ENCODE measurements at regions not wholly inside any gene's neighbourhood (a gene's known extent, or its start where the extent isn't known, plus 50 kb on each side); places are given as distances from the start of the nearest gene placed in this dataset.

DNA sequence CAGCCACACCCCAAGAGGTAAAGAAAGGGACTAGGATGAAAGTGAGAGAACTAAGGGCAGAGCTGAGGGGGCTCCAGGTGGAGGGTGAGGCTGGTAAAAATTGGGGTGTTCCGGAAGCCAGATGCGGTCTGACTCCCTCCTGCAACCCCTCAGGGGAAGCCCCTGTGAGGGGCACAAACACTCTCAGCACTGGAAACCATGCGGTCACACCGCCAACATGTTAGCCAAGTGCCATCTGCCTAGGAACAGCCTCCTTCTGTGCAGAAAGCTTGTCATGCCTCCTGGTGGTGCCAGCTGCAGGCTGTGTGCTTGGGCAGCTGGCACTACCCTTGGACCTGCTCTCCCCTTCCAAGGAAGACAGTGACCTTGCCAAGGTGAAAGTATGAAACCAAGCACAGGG lies 83.5 kb upstream of the RPL38 start:
- Mint-ChIP-seq H3K9me3 (no peaks in the 10 kb centered on the region), H3K4me3 (no peak overlapping the region), H3K27me3 (ENCODE audit: low read depth in 2 of 2) (peaks cover 7 to 36% of the 10 kb centered on the region in 2 donors), H3K4me1 (no peaks in the 10 kb centered on the region), H3K27ac (no peak overlapping the region), H3K36me3 (no peaks in the 10 kb centered on the region)
- 87% methylated on average over 4 of the region's 4 CpGs for WGBS (ENCODE audit: insufficient coverage)
- ATAC-seq (no peak), DNase-seq (no peak)
- no peaks in the 10 kb centered on the region for H3K36me3 ChIP-seq (ENCODE audit: control insufficient read depth, insufficient read depth, low read length)
- no peak overlapping the region for H3K4me3 ChIP-seq (ENCODE audit: low read length)
- no peak overlapping the region for H3K27ac ChIP-seq (ENCODE audit: low read length)
- H3K27me3 ChIP-seq (ENCODE audit: control insufficient read depth, insufficient read depth, low read length): no peaks in the 10 kb centered on the region
- no peaks in the 10 kb centered on the region for H3K4me1 ChIP-seq (ENCODE audit: control insufficient read depth, insufficient read depth, low read length)
- TF ChIP-seq, protein P1, sequence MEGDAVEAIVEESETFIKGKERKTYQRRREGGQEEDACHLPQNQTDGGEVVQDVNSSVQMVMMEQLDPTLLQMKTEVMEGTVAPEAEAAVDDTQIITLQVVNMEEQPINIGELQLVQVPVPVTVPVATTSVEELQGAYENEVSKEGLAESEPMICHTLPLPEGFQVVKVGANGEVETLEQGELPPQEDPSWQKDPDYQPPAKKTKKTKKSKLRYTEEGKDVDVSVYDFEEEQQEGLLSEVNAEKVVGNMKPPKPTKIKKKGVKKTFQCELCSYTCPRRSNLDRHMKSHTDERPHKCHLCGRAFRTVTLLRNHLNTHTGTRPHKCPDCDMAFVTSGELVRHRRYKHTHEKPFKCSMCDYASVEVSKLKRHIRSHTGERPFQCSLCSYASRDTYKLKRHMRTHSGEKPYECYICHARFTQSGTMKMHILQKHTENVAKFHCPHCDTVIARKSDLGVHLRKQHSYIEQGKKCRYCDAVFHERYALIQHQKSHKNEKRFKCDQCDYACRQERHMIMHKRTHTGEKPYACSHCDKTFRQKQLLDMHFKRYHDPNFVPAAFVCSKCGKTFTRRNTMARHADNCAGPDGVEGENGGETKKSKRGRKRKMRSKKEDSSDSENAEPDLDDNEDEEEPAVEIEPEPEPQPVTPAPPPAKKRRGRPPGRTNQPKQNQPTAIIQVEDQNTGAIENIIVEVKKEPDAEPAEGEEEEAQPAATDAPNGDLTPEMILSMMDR (IDR thresholded peaks at IDR 0.05): no peak
- intact Hi-C loops (cut with micrococcal nuclease): no loop called here
- peaks cover 4% of the 10 kb centered on the region for H3K9me3 ChIP-seq (ENCODE audit: control insufficient read depth, insufficient read depth, low read length)

DNA sequence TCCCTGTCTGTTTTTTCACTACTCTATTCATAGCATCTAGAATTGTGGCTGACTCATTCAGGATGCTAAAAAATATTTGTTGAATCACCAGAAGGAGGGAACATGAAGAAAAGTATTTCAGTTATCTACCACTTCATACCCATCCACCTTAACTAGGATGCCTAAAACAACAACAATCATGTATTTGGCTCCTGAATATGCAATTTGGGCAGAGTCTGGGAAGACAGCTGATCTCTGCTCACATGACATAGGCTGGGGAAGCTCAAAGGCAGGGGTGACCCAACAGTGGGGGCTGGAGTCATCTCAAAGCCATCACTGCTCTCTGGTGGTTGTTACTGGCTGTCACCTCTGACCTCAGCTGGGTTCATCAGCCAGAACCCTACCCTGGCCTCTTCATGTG lies 80.1 kb upstream of the RPL38 start:
- H3K4me1 ChIP-seq (ENCODE audit: control insufficient read depth, insufficient read depth, low read length): no peaks in the 10 kb centered on the region
- H3K27me3 ChIP-seq (ENCODE audit: control insufficient read depth, insufficient read depth, low read length): no peaks in the 10 kb centered on the region
- no peak overlapping the region for H3K4me3 ChIP-seq (ENCODE audit: low read length)
- Mint-ChIP-seq H3K9me3 (no peaks in the 10 kb centered on the region), H3K4me3 (no peak overlapping the region), H3K36me3 (no peaks in the 10 kb centered on the region), H3K27ac (no peak overlapping the region), H3K4me1 (no peaks in the 10 kb centered on the region), H3K27me3 (ENCODE audit: low read depth in 2 of 2) (peaks cover 18 to 20% of the 10 kb centered on the region in 2 donors)
- H3K9me3 ChIP-seq (ENCODE audit: control insufficient read depth, insufficient read depth, low read length): peaks cover 4% of the 10 kb centered on the region
- DNase-seq (no peak), ATAC-seq (peak in 1 of 3 donors; percentile 38)
- intact Hi-C loops (cut with micrococcal nuclease): no loop called here
- TF ChIP-seq, protein P1 (IDR thresholded peaks at IDR 0.05): no peak
- no peaks in the 10 kb centered on the region for H3K36me3 ChIP-seq (ENCODE audit: control insufficient read depth, insufficient read depth, low read length)
- no peak overlapping the region for H3K27ac ChIP-seq (ENCODE audit: low read length)

DNA sequence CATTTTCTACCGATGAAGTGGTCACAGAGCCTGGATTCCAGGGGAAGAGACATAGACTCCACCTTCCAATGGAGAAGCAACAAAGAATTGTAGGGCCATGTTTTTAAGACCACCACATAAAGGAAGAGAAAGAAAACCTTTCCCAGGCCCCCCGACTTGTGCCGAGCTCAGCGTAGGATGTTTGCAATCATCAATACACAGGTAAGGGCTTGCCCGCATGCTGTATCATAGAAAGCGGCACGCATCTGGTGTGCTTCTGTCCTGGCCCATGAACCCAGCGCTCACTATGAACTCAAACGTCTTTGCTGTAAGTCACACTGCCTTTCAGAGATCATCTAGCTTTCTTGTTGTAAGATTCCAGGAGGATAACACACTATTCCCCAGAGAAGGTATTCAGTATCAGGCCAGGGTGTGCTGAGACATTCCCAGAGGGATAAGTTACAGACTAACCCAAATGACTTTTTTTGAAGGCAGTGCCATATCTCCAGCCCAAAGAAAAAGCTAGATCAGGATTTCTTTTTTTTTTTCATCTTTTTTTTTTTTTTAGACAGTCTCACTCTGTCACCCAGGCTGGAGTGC lies 79.5 kb upstream of the RPL38 start:
- no peaks in the 10 kb centered on the region for H3K27me3 ChIP-seq (ENCODE audit: control insufficient read depth, insufficient read depth, low read length)
- intact Hi-C loops (cut with micrococcal nuclease): no loop called here
- DNase-seq (no peak), ATAC-seq (no peak)
- H3K4me1 Mint-ChIP-seq: no peaks in the 10 kb centered on the region
- peaks cover 4% of the 10 kb centered on the region for H3K9me3 ChIP-seq (ENCODE audit: control insufficient read depth, insufficient read depth, low read length)
- H3K4me3 ChIP-seq (ENCODE audit: low read length): no peak overlapping the region
- no peaks in the 10 kb centered on the region for H3K4me1 ChIP-seq (ENCODE audit: control insufficient read depth, insufficient read depth, low read length)
- no peak overlapping the region for H3K27ac Mint-ChIP-seq
- no peak overlapping the region for H3K27ac ChIP-seq (ENCODE audit: low read length)
- no peaks in the 10 kb centered on the region for H3K9me3 Mint-ChIP-seq
- peaks cover 16 to 18% of the 10 kb centered on the region in 2 donors for H3K27me3 Mint-ChIP-seq (ENCODE audit: low read depth in 2 of 2)
- WGBS (ENCODE audit: insufficient coverage): 89% methylated on average over 9 of the region's 9 CpGs
- TF ChIP-seq, protein P1 (IDR thresholded peaks at IDR 0.05): no peak
- no peak overlapping the region for H3K4me3 Mint-ChIP-seq
- H3K36me3 Mint-ChIP-seq: no peaks in the 10 kb centered on the region
- H3K36me3 ChIP-seq (ENCODE audit: control insufficient read depth, insufficient read depth, low read length): no peaks in the 10 kb centered on the region

DNA sequence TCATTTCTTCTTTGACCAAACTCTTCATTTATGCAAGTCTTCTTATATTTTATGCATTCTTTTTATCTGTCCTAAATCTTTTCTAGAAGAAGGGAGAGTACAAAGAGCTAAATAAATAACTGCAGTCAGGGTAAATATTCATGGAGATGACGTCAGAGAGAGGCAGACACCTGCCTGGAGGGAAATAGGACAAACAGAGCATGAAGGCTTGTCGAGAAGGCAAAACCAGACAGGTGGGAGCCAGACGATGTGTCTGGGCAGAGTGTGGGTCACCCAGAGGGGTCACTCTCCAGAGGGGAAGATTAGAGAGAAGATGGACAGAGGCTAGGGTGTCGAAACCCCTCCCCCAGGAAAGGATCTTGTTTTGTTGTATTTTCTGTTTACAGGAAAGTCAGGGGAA lies 78.3 kb upstream of the RPL38 start:
- TF ChIP-seq, protein P1 (IDR thresholded peaks at IDR 0.05): no peak
- Histone ChIP-seq H3K9me3 (ENCODE audit: control insufficient read depth, insufficient read depth, low read length) (peaks cover 4% of the 10 kb centered on the region), H3K36me3 (ENCODE audit: control insufficient read depth, insufficient read depth, low read length) (no peaks in the 10 kb centered on the region), H3K4me1 (ENCODE audit: control insufficient read depth, insufficient read depth, low read length) (no peaks in the 10 kb centered on the region), H3K27me3 (ENCODE audit: control insufficient read depth, insufficient read depth, low read length) (no peaks in the 10 kb centered on the region), H3K27ac (ENCODE audit: low read length) (no peak overlapping the region), H3K4me3 (ENCODE audit: low read length) (no peak overlapping the region)
- 66% methylated on average over 4 of the region's 4 CpGs for WGBS (ENCODE audit: insufficient coverage)
- intact Hi-C loops (cut with micrococcal nuclease): no loop called here
- Mint-ChIP-seq H3K4me3 (no peak overlapping the region), H3K36me3 (no peaks in the 10 kb centered on the region), H3K4me1 (no peaks in the 10 kb centered on the region), H3K9me3 (no peaks in the 10 kb centered on the region), H3K27ac (no peak overlapping the region), H3K27me3 (ENCODE audit: low read depth in 2 of 2) (peaks cover 16 to 18% of the 10 kb centered on the region in 2 donors)
- DNase-seq (no peak), ATAC-seq (no peak)
